ENCODE measurements at regions not wholly inside any gene's neighbourhood (a gene's known extent, or its start where the extent isn't known, plus 50 kb on each side); places are given as distances from the start of the nearest gene placed in this dataset.

DNA sequence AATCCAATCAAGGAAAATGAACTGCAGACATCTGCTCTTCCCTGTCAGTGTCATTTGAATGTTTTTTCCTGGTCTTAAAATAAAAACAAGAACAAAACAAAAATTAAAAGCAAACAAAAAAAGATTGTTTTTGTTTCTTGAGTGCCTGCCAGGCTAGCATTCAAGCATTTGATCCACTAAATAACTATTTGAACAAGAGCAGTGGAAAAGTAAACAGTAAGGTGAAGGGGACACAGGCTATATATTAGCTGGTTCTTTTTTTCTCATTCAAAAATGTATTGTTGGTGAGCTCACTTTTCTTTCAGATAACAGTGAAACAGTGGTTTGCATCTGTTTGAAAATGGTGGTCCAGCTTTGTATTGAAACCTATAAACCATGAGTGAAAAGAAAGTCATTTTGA lies 586.9 kb upstream of the SGO1 start:
- no peaks in the 10 kb centered on the region for H3K27me3 Mint-ChIP-seq (ENCODE audit: low read depth)
- no peak overlapping the region for H3K4me3 Mint-ChIP-seq
- no peaks in the 10 kb centered on the region for H3K9me3 Mint-ChIP-seq
- no peaks in the 10 kb centered on the region for H3K4me1 Mint-ChIP-seq
- H3K27ac Mint-ChIP-seq: no peak overlapping the region
- no peaks in the 10 kb centered on the region for H3K36me3 Mint-ChIP-seq (ENCODE audit: low read depth)
- TF ChIP-seq, protein P1, sequence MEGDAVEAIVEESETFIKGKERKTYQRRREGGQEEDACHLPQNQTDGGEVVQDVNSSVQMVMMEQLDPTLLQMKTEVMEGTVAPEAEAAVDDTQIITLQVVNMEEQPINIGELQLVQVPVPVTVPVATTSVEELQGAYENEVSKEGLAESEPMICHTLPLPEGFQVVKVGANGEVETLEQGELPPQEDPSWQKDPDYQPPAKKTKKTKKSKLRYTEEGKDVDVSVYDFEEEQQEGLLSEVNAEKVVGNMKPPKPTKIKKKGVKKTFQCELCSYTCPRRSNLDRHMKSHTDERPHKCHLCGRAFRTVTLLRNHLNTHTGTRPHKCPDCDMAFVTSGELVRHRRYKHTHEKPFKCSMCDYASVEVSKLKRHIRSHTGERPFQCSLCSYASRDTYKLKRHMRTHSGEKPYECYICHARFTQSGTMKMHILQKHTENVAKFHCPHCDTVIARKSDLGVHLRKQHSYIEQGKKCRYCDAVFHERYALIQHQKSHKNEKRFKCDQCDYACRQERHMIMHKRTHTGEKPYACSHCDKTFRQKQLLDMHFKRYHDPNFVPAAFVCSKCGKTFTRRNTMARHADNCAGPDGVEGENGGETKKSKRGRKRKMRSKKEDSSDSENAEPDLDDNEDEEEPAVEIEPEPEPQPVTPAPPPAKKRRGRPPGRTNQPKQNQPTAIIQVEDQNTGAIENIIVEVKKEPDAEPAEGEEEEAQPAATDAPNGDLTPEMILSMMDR (IDR thresholded peaks at IDR 0.05; ENCODE audit: unreplicated experiment in 3 of 3): no peak

- Mint-ChIP-seq H3K4me3 (no peak overlapping the region), H3K9me3 (no peaks in the 10 kb centered on the region), H3K36me3 (ENCODE audit: low read depth) (no peaks in the 10 kb centered on the region), H3K4me1 (no peaks in the 10 kb centered on the region), H3K27ac (no peak overlapping the region), H3K27me3 (ENCODE audit: low read depth) (no peaks in the 10 kb centered on the region)
- TF ChIP-seq, protein P1 (IDR thresholded peaks at IDR 0.05; ENCODE audit: unreplicated experiment in 3 of 3): no peak
Measured at GRCh38 chr3:20769430-20769829, 583.4 kb upstream of the SGO1 start.

DNA sequence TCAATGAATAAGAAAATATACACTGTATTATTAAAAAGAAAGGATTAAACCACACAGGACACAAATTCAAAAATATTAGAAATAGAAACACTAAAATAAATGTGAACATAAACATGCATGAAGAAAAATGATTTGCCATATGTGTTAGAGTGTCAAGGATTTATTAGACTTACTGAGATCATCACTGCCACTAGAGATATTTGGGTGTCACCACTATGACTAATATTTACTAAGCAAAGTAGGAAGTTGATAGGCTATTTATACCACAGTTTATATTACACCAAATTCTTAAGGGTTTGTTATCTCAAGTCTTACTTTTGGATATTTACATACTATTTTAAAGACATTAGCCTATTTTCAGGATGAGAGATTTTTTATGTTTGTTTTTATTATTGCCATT lies 575.0 kb upstream of the SGO1 start:
- TF ChIP-seq, protein P1 (IDR thresholded peaks at IDR 0.05; ENCODE audit: unreplicated experiment in 3 of 3): no peak

DNA sequence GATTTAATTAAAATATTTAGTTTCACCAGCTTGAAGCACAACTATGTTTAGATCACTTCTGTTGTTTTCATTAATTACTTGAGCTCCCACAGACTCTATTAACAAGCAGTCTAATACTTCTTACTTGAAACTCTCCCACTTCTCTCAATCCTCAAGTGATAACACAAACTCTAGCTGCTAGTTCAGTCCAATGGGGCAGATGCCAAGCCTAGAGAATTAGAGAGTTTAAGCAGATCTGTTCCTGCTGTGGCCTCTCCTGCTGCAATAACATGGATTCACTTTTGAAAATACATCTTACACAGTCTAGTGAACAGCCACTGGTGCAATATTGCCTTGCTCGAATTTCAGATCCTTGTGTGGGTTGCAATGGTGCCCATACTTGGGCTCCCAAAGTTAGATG lies 566.4 kb upstream of the SGO1 start:
- H3K4me1 Mint-ChIP-seq: no peaks in the 10 kb centered on the region
- H3K27ac Mint-ChIP-seq: peak overlapping the region in 2 of 3 experiments; percentile 42 to 63
- TF ChIP-seq, protein P1 (IDR thresholded peaks at IDR 0.05; ENCODE audit: unreplicated experiment in 3 of 3): no peak
- H3K9me3 Mint-ChIP-seq: no peaks in the 10 kb centered on the region
- H3K27me3 Mint-ChIP-seq (ENCODE audit: low read depth): no peaks in the 10 kb centered on the region
- H3K4me3 Mint-ChIP-seq: no peak overlapping the region
- no peaks in the 10 kb centered on the region for H3K36me3 Mint-ChIP-seq (ENCODE audit: low read depth)

More for the DNA sequence above, 575.0 kb upstream of the SGO1 start:
- no peak overlapping the region for H3K4me3 Mint-ChIP-seq
- H3K36me3 Mint-ChIP-seq (ENCODE audit: low read depth): no peaks in the 10 kb centered on the region
- no peaks in the 10 kb centered on the region for H3K4me1 Mint-ChIP-seq
- H3K27me3 Mint-ChIP-seq (ENCODE audit: low read depth): no peaks in the 10 kb centered on the region
- H3K27ac Mint-ChIP-seq: no peak overlapping the region
- H3K9me3 Mint-ChIP-seq: no peaks in the 10 kb centered on the region

GRCh38 chr3:20751296-20751695 lies 565.3 kb upstream of the SGO1 start:
- no peaks in the 10 kb centered on the region for H3K36me3 Mint-ChIP-seq (ENCODE audit: low read depth)
- no peaks in the 10 kb centered on the region for H3K4me1 Mint-ChIP-seq
- H3K27ac Mint-ChIP-seq: peak overlapping the region in 1 of 3 experiments; percentile 38
- TF ChIP-seq, protein P1 (IDR thresholded peaks at IDR 0.05; ENCODE audit: unreplicated experiment in 3 of 3): no peak
- no peak overlapping the region for H3K4me3 Mint-ChIP-seq
- no peaks in the 10 kb centered on the region for H3K9me3 Mint-ChIP-seq
- H3K27me3 Mint-ChIP-seq (ENCODE audit: low read depth): no peaks in the 10 kb centered on the region

DNA sequence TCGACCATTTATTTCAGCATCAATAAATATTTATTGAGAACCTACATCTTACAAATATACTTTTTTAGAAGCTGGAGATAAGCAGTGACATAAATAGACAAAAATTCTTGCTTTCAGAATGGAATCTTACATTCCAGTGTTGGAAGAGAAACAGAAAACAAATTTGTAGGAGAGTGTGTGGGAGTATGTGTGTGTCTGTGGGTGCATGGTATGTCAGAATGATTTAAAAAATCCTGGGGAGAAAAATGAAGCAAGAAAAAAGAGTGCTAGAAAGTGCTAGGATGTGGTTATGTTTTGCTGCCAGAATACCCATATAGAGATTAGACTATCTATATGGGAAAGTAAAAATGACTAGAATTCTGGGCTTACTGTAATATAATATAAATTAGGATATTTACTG lies 561.7 kb upstream of the SGO1 start:
- Mint-ChIP-seq H3K4me1 (peaks cover 11% of the 10 kb centered on the region), H3K27ac (peak overlapping the region in 1 of 3 experiments; percentile 4), H3K36me3 (ENCODE audit: low read depth) (no peaks in the 10 kb centered on the region), H3K27me3 (ENCODE audit: low read depth) (no peaks in the 10 kb centered on the region), H3K4me3 (no peak overlapping the region), H3K9me3 (no peaks in the 10 kb centered on the region)
- TF ChIP-seq, protein P1 (IDR thresholded peaks at IDR 0.05; ENCODE audit: unreplicated experiment in 3 of 3): no peak

All from nephron (organoid).